WTC11 (cell line): ENCODE measurements at regions not wholly inside any gene's neighbourhood (a gene's known extent, or its start where the extent isn't known, plus 50 kb on each side); places are given as distances from the start of the nearest gene placed in this dataset.
"Not testable (repeated sequence)": the region's sequence is repeated elsewhere in the genome, so short reads cannot be mapped to it uniquely, and the experiment has no call there.

Source experiments
- ATAC-seq: fragments of 200-7000 bp; cut with Tn5 transposase; 2 replicates; pipeline ENCODE4 v1.10.0; 2021; ENCODE audit warnings: mild to moderate bottlenecking, moderate library complexity
- CTCF ChIA-PET: fragments of 300-600 bp; sonication (Branson Sonifier 250); formaldehyde crosslinking; loops from one replicate; lab custom pipeline; 2021; ENCODE audit warnings: antibody characterized with exemption; lab: Charles Lee
- POLR2A ChIA-PET: fragments of 350-600 bp; sonication (Branson Sonifier 250); formaldehyde crosslinking; loops from one replicate; lab custom pipeline; 2021; ENCODE audit warnings: antibody characterized with exemption; lab: Charles Lee
- DNase-seq: peaks from one replicate; pipeline ENCODE4 v3.0.0; 2021; ENCODE audit warnings: low spot score
- H3K27ac Mint-ChIP-seq: 2 replicates; pipeline ENCODE4 v1.8.0; 2021; ENCODE audit warnings: mixed read lengths
- H3K27me3 Mint-ChIP-seq: 2 replicates; pipeline ENCODE4 v1.8.0; 2021; ENCODE audit warnings: low read depth, mild to moderate bottlenecking, moderate library complexity, mixed read lengths
- H3K36me3 Mint-ChIP-seq: 2 replicates; pipeline ENCODE4 v1.8.0; 2021; ENCODE audit warnings: mixed read lengths
- H3K4me1 Mint-ChIP-seq: 2 replicates; pipeline ENCODE4 v1.8.0; 2022; ENCODE audit warnings: mixed read lengths
- H3K4me3 Mint-ChIP-seq: 2 replicates; pipeline ENCODE4 v1.8.0; 2021; ENCODE audit warnings: mild to moderate bottlenecking, moderate library complexity, mixed read lengths
- H3K9me3 Mint-ChIP-seq: 2 replicates; pipeline ENCODE4 v1.8.0; 2021; ENCODE audit warnings: mixed read lengths
- AR ChIP-seq: fragments of 250-450 bp; sonication (Bioruptor Pico); IDR thresholded peaks from 2 replicates; pipeline ENCODE4 v1.9.0; 2021; ENCODE audit warnings: mild to moderate bottlenecking
- CBFB ChIP-seq: sonication (generic); formaldehyde crosslinking; IDR thresholded peaks from 2 replicates; pipeline ENCODE4 v1.8.1; 2022; ENCODE audit warnings: mild to moderate bottlenecking, low read depth, missing genetic modification reagents
- ERG ChIP-seq: fragments of 250-450 bp; sonication (Bioruptor Pico); IDR thresholded peaks from 2 replicates; pipeline ENCODE4 v1.8.0; 2021; ENCODE audit warnings: mild to moderate bottlenecking
- FOXJ3 ChIP-seq: sonication (generic); formaldehyde crosslinking; IDR thresholded peaks from 2 replicates; pipeline ENCODE4 v1.9.0; 2021; ENCODE audit warnings: missing genetic modification reagents, mild to moderate bottlenecking, borderline replicate concordance
- JAZF1 ChIP-seq: fragments of 250-450 bp; sonication (Bioruptor Pico); IDR thresholded peaks from 2 replicates; pipeline ENCODE4 v1.9.0; 2021; ENCODE audit warnings: moderate library complexity, mild to moderate bottlenecking, inconsistent platforms
- JUN ChIP-seq: sonication (generic); formaldehyde crosslinking; IDR thresholded peaks from 2 replicates; pipeline ENCODE4 v1.8.0; 2023; ENCODE audit warnings: mild to moderate bottlenecking, missing genetic modification reagents
- MYBL2 ChIP-seq: sonication (generic); formaldehyde crosslinking; IDR thresholded peaks from 2 replicates; pipeline ENCODE4 v1.8.1; 2023; ENCODE audit warnings: mild to moderate bottlenecking, moderate library complexity, missing genetic modification reagents
- NFATC4 ChIP-seq: fragments of 250-450 bp; sonication (Bioruptor Pico); IDR thresholded peaks from 2 replicates; pipeline ENCODE4 v1.9.0; 2021; ENCODE audit warnings: mild to moderate bottlenecking
- NFE2L1 ChIP-seq: sonication (generic); formaldehyde crosslinking; IDR thresholded peaks from 2 replicates; pipeline ENCODE4 v1.8.1; 2023; ENCODE audit warnings: missing genetic modification reagents
- NR1H2 ChIP-seq: sonication (generic); formaldehyde crosslinking; IDR thresholded peaks from 2 replicates; pipeline ENCODE4 v1.9.0; 2021; ENCODE audit warnings: mild to moderate bottlenecking, moderate library complexity, missing genetic modification reagents
- RELA ChIP-seq: sonication (generic); formaldehyde crosslinking; IDR thresholded peaks from 2 replicates; pipeline ENCODE4 v1.8.1; 2022; ENCODE audit warnings: missing genetic modification reagents, mild to moderate bottlenecking, borderline replicate concordance
- RORB ChIP-seq: fragments of 250-450 bp; sonication (Bioruptor Pico); IDR thresholded peaks from 2 replicates; pipeline ENCODE4 v1.9.0; 2021; ENCODE audit warnings: mild to moderate bottlenecking
- SMAD3 ChIP-seq: sonication (generic); formaldehyde crosslinking; IDR thresholded peaks from 2 replicates; pipeline ENCODE4 v1.8.0; 2022; ENCODE audit warnings: missing genetic modification reagents, mild to moderate bottlenecking, borderline replicate concordance
- ZNF219 ChIP-seq: sonication (generic); formaldehyde crosslinking; IDR thresholded peaks from 2 replicates; pipeline ENCODE4 v1.8.0; 2023; ENCODE audit warnings: missing genetic modification reagents, mild to moderate bottlenecking, borderline replicate concordance
- ZNF512 ChIP-seq: sonication (generic); formaldehyde crosslinking; IDR thresholded peaks from 2 replicates; pipeline ENCODE4 v1.8.1; 2022; ENCODE audit warnings: missing genetic modification reagents, borderline replicate concordance
- TF ChIP-seq, protein P1 (sequence below): sonication (generic); formaldehyde crosslinking; IDR thresholded peaks from 2 replicates; pipeline ENCODE4 v1.8.1; 2023; ENCODE audit warnings: mild to moderate bottlenecking, missing genetic modification reagents, borderline replicate concordance
- TF ChIP-seq, protein P2 (sequence below): sonication (generic); formaldehyde crosslinking; IDR thresholded peaks from 2 replicates; pipeline ENCODE4 v1.8.0; 2022; ENCODE audit warnings: mild to moderate bottlenecking, missing genetic modification reagents
- TF ChIP-seq, protein P3 (sequence below): sonication (generic); formaldehyde crosslinking; IDR thresholded peaks from 2 replicates; pipeline ENCODE4 v1.8.0; 2022; ENCODE audit warnings: mild to moderate bottlenecking, missing genetic modification reagents
- TF ChIP-seq, protein P4 (sequence below): sonication (generic); formaldehyde crosslinking; conservative IDR thresholded peaks from 2 replicates; pipeline ENCODE4 v1.8.1; 2022; ENCODE audit warnings: mild to moderate bottlenecking, missing genetic modification reagents

DNA sequence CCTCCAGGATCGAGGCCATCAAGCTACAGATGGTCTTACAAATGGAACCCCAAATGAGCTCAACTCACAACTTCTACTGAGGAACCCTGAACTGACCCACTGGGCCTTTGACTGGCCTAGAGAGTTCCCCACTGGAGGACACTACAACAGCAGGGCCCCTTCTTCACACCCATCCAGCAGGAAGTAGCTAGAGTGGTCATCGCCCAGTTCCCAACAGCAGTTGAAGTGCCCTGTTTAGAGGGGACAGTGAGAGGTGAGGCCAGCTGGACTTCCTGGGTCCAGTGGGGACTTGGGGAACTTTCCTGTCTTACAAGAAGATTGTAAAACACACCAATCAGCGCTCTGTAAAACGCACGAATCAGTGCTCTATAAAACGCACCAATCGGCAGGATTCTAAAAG, 247.9 kb upstream of the BTG1 start (continued):
- TF ChIP-seq, protein P1, sequence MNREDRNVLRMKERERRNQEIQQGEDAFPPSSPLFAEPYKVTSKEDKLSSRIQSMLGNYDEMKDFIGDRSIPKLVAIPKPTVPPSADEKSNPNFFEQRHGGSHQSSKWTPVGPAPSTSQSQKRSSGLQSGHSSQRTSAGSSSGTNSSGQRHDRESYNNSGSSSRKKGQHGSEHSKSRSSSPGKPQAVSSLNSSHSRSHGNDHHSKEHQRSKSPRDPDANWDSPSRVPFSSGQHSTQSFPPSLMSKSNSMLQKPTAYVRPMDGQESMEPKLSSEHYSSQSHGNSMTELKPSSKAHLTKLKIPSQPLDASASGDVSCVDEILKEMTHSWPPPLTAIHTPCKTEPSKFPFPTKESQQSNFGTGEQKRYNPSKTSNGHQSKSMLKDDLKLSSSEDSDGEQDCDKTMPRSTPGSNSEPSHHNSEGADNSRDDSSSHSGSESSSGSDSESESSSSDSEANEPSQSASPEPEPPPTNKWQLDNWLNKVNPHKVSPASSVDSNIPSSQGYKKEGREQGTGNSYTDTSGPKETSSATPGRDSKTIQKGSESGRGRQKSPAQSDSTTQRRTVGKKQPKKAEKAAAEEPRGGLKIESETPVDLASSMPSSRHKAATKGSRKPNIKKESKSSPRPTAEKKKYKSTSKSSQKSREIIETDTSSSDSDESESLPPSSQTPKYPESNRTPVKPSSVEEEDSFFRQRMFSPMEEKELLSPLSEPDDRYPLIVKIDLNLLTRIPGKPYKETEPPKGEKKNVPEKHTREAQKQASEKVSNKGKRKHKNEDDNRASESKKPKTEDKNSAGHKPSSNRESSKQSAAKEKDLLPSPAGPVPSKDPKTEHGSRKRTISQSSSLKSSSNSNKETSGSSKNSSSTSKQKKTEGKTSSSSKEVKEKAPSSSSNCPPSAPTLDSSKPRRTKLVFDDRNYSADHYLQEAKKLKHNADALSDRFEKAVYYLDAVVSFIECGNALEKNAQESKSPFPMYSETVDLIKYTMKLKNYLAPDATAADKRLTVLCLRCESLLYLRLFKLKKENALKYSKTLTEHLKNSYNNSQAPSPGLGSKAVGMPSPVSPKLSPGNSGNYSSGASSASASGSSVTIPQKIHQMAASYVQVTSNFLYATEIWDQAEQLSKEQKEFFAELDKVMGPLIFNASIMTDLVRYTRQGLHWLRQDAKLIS (CRISPR knock-in tag), result no peak
- TF ChIP-seq, protein P2, sequence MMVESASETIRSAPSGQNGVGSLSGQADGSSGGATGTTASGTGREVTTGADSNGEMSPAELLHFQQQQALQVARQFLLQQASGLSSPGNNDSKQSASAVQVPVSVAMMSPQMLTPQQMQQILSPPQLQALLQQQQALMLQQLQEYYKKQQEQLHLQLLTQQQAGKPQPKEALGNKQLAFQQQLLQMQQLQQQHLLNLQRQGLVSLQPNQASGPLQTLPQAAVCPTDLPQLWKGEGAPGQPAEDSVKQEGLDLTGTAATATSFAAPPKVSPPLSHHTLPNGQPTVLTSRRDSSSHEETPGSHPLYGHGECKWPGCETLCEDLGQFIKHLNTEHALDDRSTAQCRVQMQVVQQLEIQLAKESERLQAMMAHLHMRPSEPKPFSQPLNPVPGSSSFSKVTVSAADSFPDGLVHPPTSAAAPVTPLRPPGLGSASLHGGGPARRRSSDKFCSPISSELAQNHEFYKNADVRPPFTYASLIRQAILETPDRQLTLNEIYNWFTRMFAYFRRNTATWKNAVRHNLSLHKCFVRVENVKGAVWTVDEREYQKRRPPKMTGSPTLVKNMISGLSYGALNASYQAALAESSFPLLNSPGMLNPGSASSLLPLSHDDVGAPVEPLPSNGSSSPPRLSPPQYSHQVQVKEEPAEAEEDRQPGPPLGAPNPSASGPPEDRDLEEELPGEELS, result no peak
- TF ChIP-seq, protein P3, sequence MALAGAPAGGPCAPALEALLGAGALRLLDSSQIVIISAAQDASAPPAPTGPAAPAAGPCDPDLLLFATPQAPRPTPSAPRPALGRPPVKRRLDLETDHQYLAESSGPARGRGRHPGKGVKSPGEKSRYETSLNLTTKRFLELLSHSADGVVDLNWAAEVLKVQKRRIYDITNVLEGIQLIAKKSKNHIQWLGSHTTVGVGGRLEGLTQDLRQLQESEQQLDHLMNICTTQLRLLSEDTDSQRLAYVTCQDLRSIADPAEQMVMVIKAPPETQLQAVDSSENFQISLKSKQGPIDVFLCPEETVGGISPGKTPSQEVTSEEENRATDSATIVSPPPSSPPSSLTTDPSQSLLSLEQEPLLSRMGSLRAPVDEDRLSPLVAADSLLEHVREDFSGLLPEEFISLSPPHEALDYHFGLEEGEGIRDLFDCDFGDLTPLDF, result no peak
- TF ChIP-seq MYBL2 (no peak), RORB (CRISPR knock-in tag) (no peak), NFE2L1 (CRISPR knock-in tag) (no peak), ERG (CRISPR knock-in tag) (no peak), SMAD3 (CRISPR knock-in tag) (no peak)
- TF ChIP-seq, protein P4, sequence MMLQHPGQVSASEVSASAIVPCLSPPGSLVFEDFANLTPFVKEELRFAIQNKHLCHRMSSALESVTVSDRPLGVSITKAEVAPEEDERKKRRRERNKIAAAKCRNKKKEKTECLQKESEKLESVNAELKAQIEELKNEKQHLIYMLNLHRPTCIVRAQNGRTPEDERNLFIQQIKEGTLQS (CRISPR knock-in tag), result no peak

GRCh38 chr12:92391726-92392125, 246.1 kb upstream of the BTG1 start:
- Mint-ChIP-seq H3K9me3 (peaks cover 63% of the 10 kb centered on the region), H3K36me3 (peaks cover 32% of the 10 kb centered on the region)
- H3K27ac Mint-ChIP-seq, H3K4me3 Mint-ChIP-seq, H3K4me1 Mint-ChIP-seq, DNase-seq, POLR2A ChIA-PET, H3K27me3 Mint-ChIP-seq, CTCF ChIA-PET, ATAC-seq: not testable (repeated sequence)

- no peak for ATAC-seq
- ChIA-PET POLR2A (no interaction called here), CTCF (no interaction called here)
- Mint-ChIP-seq H3K27ac (no peak overlapping the region), H3K27me3 (peaks cover 6% of the 10 kb centered on the region), H3K36me3 (peaks cover 24% of the 10 kb centered on the region), H3K4me3 (no peak overlapping the region), H3K4me1 (peaks cover 8% of the 10 kb centered on the region), H3K9me3 (peaks cover 50% of the 10 kb centered on the region)
- DNase-seq, result no peak
- TF ChIP-seq AR, result no peak
- TF ChIP-seq NFATC4 (CRISPR knock-in tag), result no peak
- no peak for TF ChIP-seq ZNF512 (CRISPR knock-in tag)
- TF ChIP-seq ZNF219 (CRISPR knock-in tag), result no peak
- TF ChIP-seq JUN (CRISPR knock-in tag), result no peak
- no peak for TF ChIP-seq JAZF1 (CRISPR knock-in tag)
- TF ChIP-seq NR1H2 (CRISPR knock-in tag), result no peak
- TF ChIP-seq RELA (CRISPR knock-in tag), result no peak
- no peak for TF ChIP-seq CBFB (CRISPR knock-in tag)
- TF ChIP-seq FOXJ3, result no peak
Observed at GRCh38 chr12:92389466-92389865, 243.8 kb upstream of the BTG1 start.
